Islet precursor cell (in vitro differentiated cells): ENCODE measurements at regions not wholly inside any gene's neighbourhood (a gene's known extent, or its start where the extent isn't known, plus 50 kb on each side); places are given as distances from the start of the nearest gene placed in this dataset.

Experiments
- DNase-seq: peaks from one replicate; pipeline ENCODE4 v3.0.0-alpha.2; 2018

DNA sequence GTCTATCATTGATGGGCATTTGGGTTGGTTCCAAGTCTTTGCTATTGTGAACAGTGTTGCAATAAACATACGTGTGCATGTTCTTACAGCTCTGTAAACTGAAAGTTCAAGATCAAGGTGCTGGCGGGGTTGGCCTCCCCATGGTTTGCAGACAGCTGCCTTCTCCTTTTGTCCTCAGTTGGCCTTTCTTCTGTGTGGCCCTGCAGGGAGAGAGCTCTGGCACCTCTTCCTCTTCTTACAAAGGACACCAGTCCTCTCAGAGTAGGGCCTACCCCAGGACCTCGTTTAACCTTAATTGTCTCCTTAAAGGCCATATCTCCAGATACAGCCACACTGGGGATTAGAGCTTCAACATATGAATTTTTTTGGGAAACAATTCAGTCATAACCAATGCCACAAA is 462.7 kb downstream of the TCERG1L start:
- no peak for DNase-seq

DNA sequence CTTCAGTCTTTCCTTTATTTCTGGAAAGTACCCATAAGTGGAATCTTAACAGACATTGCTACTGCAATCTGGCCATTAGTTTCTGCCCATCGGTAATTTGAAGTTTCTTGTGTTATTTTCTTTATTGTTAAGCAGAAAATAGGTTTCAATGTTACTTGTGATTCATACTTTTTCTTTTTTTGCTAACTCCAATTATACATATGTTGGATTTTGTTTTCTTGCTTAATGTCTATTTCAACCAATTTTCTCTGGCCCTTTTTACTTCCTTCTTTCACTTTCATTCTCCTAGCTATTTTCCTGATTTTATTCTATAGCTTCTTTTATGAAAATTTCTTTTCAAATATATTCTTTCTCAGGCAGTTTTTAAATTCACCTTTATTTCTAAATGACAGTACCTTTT is 457.4 kb downstream of the TCERG1L start:
- DNase-seq, result no peak

DNA sequence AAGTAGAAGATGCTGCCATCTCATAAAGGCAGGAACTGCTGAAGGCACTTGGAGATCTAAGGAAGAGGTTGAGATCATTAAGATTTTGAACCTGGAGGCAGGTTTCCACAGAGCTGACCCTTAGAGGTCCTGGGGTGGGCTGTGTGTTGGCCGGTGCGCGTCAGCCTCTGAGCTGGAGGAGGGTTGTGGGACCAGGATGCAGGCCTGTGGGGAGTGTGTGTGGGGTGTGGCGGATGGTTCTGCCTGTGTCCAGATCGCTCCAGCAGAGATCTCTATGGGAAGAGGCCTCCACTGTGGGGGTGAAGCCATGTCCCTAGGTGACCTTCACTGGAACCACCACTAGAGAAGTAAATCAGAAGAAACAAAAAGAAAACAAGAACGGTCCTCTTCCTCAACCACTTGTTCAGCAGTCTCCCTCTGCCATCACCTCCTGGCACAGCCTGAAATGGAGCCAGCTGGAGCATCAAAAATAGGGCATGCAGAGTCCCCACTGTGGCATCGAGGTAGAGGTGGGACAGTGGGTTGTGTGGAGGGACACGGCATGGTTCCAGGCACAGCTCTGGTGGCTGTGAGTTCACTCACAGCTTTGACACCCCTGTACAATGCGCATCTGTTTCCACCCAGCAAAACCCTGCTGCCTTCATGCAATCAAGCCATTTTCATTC is 453.8 kb downstream of the TCERG1L start:
- DNase-seq, result no peak

DNA sequence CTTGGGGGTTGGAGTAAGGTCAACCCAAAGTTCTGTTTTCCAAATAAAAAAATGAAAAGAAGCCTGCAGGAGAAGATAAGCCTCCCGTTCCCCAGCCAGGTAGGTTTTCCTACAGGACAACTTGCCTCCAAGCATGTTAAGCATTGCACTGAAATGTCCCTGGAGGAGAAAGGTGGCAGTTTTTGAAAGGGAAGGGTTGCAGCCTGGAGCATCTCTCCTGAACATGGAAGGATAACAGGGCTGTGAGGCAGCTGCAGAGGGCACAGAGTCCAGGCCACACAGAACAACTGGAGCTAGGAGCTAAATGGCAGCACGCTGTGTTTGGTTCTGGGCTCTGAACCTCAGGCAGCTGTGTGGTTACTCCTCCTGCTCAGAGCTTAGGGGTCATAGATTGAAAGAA is 452.9 kb downstream of the TCERG1L start:
- no peak for DNase-seq

DNA sequence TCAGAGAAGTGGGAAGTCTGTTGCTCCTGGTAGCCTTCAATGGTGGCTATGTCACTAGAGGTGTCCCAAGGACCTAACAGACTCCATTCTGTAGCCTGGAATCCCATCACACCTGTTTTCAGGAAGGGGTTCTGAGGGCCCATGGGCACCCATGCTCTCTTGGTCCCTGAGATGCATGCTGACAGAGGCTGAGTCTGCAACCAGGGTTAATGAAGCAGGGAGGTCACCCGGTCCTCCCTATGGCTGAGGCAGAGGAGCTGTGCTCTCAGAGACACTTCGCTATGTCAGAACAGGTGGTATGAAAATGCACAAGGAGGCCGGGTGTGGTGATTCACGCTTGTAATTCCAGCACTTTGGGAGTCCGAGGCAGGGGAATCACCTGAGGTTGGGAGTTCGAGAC is 452.1 kb downstream of the TCERG1L start:
- DNase-seq, result no peak

DNA sequence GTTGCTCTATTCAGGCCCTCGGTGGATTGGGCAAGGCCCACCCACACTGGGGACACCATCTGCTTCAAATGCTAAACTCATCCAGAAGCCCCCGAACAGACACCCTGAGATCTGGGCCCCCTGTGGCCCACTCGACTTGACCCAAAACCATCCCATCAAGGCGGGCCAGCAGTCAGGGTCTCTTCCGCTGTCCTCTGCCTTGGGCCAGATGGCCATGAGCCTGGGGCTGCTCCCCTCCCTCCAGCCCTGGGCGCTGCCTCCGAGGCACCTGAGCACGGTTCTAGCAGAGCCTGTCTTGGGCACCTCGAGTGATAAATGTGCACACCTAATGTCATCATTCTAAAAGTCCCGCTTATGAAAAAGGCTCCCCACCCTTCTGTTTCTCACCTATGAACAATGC is 449.4 kb downstream of the TCERG1L start:
- DNase-seq, result no peak

DNA sequence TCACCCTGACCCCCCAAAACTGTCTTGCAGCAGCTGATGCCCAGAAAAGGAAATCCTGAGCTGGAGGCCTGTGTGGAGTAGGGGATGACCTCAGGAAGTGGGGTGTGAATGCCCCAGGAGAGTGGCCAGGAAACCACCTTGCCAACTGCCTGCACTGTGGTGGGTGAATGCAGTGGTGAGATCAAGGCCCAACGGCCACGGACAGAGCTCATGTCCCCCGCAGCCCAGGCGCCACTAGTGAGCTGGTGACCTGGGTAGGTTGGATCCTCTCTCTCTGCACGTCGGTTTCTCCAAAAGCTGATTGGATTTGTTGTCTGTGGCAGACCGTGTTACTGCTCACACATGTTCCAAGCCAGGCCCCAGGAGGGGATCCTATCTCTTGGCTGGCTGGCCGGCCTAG is 448.9 kb downstream of the TCERG1L start:
- DNase-seq, result no peak

DNA sequence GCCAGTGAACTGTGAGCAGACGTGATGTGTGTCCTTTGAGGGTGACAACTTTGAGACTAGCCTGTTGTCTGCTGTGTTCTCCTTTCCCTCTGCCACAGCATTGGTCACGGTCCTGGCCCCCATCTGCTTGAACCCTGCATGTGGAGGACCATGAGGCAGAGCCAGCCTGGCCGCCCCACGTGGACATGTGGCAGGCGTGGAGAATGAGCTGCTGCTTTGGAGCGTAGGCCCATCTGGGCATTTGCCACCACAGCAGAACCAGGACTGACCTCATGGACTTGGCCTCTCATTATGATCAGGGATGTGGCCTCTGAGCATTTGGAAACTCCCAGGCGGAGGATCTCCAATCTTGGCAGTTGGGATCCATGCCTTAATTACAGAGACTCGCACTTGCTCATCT is 448.5 kb downstream of the TCERG1L start:
- no peak for DNase-seq

DNA sequence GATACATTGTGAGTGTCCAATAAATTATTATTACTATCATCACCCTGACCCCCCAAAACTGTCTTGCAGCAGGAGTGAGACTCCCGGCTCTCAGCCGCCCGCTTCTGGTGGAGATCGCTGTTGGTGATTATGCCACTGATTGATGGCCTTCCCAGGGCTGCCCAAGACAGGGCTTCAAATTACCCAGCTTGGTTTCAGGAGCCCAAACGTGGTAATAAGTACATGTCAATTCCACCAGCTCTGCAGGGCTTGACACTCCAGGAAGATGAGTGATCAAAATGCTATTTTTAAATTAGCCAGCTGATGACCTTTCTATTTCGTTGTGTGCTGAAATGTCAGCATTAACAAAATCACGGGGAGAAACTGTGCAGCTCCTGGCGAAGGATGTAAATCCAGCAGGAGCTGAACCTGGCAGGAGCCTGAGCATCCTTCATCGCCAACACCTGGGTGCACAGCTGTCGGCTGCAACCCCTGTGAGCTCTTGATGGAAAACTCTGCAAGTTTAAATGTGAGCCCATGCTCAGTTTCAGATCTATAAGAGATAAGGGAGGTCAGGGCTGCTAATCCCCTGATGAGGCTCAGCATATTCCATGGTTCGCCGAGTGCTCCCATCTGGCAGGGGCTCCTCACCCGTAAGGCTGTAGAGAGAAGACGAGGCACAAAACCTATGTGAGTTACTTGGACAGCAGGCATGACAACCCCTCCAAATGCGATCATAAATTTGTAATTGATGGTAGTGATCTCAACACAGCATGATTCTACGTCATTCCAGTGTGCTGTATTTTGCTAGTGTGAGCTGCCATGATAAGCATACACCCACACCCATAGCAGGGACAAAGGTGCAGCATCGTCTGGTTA is 446.3 kb downstream of the TCERG1L start:
- DNase-seq, result no peak

DNA sequence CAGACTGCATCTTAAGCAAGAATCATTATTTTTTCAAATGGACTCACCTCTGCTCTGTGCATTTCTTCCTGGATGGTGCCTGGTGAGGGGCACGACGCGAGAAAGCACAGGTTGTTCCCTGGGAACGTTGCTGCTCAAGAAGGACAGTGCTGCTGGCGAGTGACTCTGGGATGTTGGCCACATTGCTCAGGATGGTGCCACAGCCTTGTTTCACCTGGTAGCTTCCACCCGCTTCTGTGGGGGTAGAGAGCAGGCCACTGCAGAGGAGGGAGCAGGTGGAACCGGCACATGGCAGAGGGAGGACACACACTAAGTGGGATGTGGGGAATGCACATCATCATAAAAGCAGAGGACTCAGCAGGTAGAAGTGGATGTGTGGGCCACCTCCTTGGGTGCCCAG is 444.7 kb downstream of the TCERG1L start:
- no peak for DNase-seq

DNA sequence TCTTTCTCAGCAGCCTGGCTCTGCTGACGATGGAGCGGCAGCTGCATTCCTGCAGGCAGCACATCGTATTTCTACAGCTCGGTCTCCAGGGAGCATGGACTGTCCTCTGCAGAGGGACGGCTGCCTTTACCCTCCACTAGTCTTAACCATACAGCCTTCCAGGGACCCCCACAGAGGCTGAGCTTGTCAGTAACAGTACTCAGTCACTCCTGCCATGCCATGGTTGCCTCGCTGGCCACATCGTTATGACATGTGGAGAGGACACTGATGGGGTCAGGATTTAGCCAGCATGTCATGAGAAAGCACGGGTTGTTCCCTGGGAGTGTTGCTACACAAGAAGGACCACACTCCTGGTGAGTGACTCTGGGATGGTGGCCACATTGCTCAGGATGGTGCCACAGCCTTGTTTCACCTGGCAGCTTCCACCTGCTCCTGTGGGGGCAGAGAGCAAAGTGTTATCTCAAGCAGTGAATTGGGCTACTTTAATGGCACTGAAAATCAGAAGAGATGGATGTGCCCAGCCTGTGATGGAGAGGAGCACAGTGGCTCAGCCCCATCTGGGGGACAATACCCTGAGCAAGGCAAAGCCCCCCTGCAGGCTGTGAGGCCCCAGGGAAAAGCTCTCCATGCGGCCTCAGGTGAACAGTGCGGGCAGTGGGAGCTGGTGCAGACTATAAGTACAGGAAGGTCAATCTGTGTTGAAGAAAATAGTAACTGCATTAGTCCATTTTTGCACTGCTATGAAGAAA is 443.9 kb downstream of the TCERG1L start:
- no peak for DNase-seq

DNA sequence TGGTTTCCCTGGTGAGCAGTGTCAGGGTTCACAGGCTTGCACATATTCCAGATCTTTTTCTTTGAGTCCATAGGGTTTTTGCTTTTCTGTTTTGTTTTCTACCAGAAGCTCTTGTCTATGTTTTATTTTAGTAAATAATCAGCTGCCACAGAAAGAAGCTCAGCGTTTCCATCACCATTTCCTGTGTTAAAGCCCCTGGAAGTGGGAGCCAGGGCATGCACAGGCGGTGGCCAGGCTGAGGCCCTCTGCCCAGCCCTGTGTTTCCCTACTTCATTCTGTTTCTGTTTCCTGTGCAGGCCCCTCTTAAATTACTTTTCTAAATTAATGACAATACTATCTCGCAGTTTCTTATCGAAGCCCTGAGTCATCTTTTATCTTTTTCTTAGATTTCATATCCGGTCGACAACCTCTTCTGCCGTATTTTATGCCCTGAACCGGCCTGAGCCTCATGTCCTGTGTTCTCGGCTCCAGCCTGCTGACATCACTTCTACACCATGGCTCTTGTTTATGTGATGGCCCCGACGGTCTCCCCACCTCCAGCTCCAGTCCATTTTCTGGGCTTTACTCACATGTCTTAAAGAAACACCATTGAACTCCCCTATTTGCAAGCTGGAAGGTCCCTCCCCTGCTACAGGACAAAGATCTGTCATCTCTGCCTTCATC is 442.2 kb downstream of the TCERG1L start:
- DNase-seq, result no peak

DNA sequence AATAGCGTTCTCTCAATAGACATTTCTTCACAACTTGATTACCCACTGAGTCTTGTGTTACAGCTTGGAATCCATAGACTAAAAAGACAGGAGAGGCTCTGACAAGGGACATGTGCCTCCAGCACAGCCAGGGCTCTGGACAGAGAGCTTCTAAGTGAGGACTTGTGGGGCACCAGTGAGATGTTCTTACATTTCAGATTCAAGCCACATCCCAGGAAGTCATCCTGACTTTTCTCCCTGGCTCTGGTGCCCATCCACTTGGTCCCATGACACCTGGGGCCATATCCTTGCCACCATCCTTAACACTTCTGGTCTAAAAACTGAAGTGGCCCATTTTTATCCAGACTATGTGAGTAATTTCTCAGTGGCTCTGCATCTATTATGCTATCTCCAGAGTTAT is 440.1 kb downstream of the TCERG1L start:
- no peak for DNase-seq

DNA sequence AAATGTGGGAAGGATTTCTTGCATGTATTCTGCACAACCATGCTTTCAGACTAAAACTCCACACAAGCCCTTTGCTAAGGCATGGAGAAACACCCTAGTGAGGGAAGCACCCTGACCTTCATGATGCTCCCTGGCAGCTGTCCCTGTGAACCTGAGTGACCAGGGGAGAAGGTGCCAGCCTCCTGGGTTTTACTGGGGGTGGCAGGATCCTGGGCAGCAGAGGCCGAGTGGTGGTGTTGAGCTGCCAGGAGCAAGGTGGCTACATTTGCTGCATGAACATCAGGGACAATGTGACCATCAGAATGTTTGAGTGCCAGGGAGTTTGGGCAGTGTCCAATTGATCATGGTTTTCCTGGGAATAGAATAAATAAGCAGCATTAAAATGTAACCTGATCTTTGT is 437.9 kb downstream of the TCERG1L start:
- no peak for DNase-seq

DNA sequence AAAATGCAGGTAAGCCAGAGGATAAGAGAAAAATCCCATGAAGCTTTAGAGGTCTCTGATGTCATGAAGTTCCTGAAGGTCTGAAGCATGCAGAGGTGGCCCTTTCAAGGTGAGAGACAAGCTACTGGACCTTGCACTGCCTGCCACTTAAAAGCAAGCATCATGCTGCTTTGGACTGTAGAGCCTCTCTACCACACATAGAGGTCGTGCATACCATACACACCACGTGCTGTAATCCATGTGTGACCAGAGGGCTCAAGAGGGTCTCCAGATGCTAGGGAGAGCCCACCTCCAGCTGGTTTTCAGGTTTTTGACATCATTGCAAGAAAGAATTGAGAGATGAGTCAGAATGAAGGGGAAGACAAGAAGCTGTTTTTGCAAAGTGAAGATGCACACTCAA is 436.4 kb downstream of the TCERG1L start:
- no peak for DNase-seq

DNA sequence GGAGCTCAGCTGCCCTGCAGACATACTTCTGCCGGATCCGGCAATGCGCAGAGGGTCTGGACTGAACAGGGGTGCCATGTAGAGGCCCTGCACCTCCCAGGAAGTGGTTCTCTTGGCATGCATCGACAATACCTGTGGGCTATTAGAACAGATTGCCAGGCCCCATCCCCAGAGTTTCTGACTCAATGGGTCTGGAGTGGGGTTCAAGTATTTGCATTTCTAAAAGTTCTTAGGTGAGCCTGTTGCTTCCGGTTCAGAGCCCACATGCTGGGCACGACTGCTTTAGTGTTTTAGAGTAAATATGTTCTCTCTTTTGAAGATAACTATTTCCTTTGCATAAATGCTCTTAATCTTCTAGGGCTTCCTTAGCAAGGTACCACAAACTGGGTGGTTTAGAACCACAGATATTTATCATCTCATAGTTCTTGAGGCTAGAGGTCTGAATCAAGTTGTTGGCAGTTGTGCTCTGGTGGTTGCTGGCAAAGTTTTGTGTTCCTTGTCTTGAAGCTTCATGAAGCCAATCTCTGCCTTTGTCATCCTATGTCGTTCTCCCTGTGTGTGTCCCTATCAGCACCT is 435.5 kb downstream of the TCERG1L start:
- DNase-seq, result no peak

DNA sequence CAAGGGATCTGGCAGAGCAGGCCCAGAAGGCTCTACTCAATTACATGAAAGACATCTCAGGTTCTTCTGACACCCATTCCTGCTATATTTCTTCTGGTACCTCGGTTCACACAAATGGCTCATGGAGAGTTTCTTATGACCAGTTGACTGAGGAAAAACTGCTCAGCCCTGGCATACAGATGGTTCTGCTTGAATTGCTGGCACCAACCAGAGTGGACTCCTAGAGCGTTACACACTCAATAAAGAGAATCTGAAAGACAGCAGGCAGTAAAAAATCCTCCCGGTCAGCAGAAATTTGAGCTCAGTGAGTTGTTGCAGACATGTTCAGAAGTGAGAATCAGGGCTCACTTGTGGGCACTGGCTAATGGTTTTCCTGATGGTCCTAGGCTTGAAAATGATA is 434.4 kb downstream of the TCERG1L start:
- DNase-seq, result no peak

DNA sequence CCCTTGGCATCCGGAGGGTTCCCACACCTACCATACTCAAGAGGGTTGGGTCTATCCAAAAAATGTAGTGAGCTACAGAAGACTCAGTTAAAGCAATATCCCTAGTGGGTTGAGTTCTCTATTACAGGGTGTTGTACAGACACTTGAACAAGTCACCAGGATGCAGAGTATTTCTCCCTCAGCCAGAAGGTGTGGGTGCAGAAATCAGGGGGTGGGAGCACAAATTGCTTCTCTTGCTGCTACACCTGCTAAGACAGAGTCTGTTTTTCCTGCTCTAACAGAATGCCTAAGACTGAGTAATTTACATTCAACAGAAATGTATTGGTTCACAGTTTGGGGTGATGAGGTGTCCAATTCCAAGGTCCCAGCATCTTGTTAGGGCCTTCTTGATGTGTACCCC is 433.4 kb downstream of the TCERG1L start:
- no peak for DNase-seq

DNA sequence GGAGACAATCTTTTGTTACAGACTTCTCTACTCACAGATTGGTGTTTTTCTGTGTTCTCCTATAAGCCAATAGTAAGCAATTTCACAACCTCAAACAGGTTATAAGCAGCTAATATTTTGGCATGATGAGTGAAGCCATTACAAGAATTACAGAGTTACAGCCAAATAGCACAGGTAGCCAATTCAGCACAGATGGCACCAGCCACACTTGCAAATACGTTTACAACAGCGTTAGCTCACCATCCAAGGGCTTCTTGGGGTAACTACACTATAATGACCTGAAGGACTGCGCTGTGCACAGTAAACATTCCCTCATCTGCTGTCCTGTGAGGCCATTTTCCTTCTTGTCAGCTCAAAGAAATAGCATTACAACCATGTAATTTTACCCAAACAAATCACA is 428.6 kb downstream of the TCERG1L start:
- DNase-seq, result no peak

DNA sequence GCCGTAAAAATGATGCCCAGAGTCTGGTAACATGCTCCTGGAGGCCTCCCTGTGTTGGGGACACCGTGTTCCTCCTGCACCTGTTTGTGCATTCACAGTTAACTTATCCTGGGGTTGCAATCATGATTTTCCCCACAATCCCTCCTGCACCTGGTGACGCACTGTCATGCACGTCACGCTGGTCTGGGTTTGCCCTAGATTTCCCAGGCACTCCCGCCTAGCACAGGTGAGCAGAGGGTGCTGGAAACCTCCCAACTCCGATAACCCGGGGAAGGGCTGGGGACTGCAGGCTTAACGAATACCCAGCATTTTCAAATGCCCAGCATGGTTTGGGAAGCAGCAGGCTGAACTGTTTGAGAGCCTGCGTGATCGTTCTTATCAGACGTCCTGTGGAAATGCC is 427.1 kb downstream of the TCERG1L start:
- DNase-seq, result no peak

DNA sequence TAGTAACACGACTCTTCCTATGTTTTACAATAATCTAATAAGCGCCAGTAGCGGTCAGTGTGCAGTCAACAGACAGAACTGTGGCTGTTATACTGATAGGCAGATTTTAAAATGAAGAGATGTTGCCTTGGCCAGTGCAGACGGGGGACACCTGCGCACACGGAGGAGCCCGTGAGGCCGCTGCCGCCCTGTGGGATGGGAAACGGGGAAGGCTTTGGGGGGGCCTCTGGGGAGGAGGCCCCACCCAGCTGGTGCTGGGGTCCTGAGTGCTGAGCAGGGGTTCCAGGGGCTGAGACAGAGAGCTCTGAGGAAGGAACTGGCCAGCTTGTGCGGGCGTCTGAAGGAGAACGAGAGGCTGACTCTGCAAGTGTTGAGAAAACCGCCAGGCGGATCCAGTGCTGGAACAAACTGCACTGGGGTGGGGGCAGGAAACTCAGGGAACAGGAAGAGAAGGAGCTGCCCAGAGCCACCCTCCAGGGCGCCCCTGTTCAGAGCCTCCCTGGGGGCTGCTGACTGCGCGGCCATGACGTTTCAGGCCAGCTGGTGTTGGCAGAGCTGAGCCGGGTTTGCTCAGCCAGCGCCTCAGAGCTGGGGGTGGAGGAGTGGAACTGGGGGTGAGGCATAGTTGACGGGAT is 426.4 kb downstream of the TCERG1L start:
- DNase-seq, result no peak

DNA sequence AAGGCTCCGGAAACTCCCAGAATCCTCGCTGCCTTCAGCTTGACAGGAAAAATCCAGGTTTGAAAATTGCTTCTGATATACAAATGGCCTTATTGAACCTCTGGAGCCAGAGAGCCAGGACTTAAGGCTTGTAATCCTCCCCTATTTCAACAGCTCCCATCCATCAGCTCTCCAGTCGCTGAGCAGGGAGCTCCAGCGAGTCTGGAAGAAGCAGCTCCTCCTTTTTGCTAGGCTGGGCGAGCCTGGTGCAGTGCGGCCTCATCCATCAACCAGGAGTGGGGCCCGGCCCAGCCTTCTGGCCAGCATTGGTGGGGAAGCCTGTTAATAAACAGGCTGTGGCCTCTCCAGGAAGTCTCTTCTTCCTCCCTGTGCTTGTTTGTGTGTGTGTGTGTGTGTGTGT is 424.4 kb downstream of the TCERG1L start:
- no peak for DNase-seq

DNA sequence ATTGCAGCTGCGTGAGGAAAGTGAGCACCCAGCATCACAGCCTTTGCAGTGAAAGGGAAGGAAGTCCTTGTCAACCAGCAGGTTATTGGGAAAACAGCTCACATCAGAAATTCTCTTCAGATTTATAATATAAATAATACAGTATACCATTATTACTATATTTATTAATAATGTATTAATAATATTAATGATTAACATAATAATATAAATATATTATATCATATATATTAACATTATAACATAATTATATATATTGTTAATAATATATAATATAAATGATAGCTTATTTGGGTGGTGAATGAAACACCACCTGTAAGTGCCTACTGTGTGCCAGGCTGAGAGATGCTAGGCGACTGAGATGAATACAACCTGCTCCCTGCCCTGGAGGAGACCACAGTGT is 423.0 kb downstream of the TCERG1L start:
- DNase-seq, result no peak
